Forelimb muscle (tissue), 1 donor: ENCODE measurements at regions not wholly inside any gene's neighbourhood (a gene's known extent, or its start where the extent isn't known, plus 50 kb on each side); places are given as distances from the start of the nearest gene placed in this dataset.
"Not testable (repeated sequence)": the region's sequence is repeated elsewhere in the genome, so short reads cannot be mapped to it uniquely, and the experiment has no call there.

Source experiments
- DNase-seq: peaks from one replicate; pipeline ENCODE4 v3.0.0-alpha.2; 2013; ENCODE audit warnings: low read depth

DNA sequence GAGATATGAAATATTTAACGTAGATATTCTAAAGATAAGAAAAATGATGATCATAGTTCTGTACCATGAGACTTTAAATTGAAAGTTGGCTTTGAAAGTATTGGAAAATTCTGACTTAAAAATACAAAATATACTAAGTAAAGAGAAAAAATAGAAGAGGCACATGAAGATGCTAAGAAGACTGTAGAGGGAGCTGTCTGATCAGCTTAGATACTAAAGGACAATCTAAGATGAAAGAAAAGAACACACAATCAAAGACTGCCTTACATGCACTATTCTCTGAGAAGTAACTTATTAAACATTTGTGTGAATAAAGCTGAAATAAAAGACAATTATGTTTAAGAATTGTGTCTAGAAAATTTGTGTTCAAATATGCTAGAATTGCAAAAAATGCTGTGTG is 55.1 kb downstream of the RBMXL2 start:
- DNase-seq = peak; percentile 19

GRCh38 chr11:7150104-7150503 is 61.3 kb downstream of the RBMXL2 start:
- not testable (repeated sequence) for DNase-seq

- no peak for DNase-seq
These were observed 66.1 kb downstream of the RBMXL2 start for GRCh38 chr11:7154881-7155361.

GRCh38 chr11:7160814-7161489 is 72.2 kb downstream of the RBMXL2 start:
- no peak for DNase-seq

- no peak for DNase-seq
These were observed 77.1 kb downstream of the RBMXL2 start for GRCh38 chr11:7165911-7166310.

DNA sequence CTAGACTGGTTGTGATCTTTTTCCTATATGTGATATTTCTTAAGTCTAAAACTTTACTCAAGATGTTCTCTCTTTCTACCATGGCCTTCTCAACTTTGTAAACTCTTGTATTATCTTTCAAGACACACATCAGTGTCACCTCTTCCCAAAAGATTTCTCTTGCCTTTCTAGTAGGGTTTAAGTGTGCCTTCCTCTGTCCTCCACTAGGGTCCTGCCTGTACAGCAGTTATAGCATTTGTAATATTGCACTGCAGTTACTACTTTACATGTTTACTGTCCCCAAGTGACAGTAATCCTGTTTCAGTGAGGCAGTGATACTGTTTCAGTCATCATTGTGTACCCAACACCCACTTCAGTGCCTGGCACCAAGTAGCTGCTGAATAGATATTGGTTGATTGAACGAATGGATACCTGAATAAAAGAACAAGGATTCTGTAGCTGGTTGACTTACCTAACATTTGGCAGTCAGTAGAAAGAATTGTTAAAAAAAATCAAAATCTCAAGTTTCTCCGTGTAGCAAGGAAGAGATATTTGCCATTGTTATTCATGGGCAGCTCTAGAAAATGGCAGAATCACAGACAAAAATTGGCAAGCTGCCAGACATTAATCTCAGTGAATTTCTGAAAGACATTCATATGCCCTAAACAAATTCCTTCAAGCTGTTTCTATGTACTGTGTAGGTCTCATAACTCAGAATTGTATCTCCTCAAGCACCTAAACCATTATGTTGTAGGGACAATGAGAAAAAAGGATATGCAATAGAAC is 79.4 kb downstream of the RBMXL2 start:
- no peak for DNase-seq

GRCh38 chr11:7168741-7168990 is 79.9 kb downstream of the RBMXL2 start:
- DNase-seq = no peak

GRCh38 chr11:7170431-7170830 is 81.3 kb upstream of the SYT9 start:
- DNase-seq = no peak

DNA sequence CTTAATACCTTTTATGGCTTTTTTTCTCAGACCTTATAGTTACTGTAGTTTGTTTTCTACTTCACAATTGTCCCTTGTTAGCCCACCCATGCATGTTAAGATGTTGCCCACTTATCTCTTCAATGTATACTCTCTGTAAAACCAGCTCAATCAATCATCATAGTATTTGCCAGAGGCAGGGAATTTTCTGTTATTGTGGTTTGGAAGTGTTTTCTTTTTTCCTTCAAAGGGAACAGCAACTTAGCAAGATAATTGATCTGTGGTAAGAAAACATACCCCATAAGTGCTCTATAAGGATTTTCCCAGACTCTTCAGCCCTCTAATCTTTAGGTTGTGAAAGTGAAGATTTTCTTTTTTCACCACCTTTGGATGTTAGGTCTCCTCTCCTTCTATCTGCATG is 76.7 kb upstream of the SYT9 start:
- no peak for DNase-seq

DNA sequence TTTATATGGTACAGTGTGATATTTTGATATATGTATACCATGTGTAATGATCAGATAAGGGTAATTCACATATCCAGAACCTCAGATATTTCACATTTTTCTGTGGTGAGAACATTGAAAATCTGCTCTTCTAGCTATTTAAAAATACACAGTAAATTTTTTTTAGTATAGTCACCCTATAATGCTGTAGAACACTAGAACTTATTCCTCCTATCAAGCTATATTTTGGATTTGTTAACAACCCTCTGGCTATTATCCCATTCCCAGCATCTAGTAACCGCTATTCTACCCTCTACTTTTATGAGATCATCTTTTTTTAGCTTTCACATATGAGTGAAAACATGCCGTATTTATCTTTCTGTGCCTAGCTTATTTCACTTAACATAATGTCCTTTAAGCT is 65.5 kb upstream of the SYT9 start:
- DNase-seq = no peak

GRCh38 chr11:7186676-7187075 is 65.0 kb upstream of the SYT9 start:
- no peak for DNase-seq

GRCh38 chr11:7192785-7193184 is 58.9 kb upstream of the SYT9 start:
- DNase-seq = not testable (repeated sequence)

DNA sequence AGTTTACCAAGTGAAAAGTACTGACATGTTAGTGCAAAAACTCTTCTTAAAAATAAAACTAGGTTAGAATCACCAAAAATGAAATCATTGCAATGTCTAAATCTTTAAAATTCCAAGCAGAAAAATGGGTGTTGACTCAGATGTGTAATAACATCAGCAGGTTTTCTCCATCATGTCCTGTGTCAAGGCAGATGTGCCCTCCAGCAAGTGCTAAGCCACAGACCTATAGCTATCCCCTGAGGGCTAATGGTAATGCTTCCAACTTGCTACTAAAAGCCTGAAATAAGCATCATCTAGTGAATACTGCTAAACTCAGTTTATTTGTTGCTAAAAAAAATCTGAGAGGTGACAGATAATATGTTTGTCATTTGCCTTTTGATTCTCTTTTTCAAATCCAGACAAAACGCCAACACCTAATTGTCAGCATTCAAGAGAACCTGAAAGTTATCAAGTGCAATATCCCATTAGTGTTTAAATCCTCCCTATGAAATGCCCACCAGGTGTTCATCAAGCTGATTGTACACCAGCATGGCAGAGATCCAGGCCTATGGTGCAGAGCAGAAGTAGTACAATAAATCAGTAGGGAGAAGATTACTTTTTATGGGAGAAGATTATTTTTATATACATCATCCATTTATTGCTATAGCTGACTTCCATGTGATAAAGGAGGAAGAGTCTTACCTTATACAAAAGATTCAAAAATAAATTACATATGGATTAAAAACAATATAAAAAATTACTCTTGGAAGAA is 55.1 kb upstream of the SYT9 start:
- no peak for DNase-seq

DNA sequence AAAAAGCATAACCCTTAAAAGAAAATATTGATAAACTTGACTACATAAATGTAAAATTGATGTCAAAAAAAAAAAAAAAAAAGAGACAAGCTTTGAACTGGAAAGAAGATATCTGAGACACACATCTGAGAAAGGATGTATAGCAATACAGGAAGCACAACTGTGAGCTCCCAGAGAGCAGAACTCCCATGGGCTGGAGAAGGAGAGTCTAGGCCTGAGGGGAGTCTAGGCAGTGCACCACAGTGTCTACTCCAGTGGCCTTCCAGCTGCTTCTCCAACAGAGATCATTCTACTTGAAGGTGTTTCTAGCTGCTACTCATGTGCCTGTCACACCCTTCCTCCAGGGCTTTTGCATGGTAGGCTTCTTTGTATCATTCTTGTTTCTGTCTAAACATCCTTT is 54.2 kb upstream of the SYT9 start:
- no peak for DNase-seq
